ENCODE measurements at regions not wholly inside any gene's neighbourhood (a gene's known extent, or its start where the extent isn't known, plus 50 kb on each side); places are given as distances from the start of the nearest gene placed in this dataset.

- TF ChIP-seq, protein P1, sequence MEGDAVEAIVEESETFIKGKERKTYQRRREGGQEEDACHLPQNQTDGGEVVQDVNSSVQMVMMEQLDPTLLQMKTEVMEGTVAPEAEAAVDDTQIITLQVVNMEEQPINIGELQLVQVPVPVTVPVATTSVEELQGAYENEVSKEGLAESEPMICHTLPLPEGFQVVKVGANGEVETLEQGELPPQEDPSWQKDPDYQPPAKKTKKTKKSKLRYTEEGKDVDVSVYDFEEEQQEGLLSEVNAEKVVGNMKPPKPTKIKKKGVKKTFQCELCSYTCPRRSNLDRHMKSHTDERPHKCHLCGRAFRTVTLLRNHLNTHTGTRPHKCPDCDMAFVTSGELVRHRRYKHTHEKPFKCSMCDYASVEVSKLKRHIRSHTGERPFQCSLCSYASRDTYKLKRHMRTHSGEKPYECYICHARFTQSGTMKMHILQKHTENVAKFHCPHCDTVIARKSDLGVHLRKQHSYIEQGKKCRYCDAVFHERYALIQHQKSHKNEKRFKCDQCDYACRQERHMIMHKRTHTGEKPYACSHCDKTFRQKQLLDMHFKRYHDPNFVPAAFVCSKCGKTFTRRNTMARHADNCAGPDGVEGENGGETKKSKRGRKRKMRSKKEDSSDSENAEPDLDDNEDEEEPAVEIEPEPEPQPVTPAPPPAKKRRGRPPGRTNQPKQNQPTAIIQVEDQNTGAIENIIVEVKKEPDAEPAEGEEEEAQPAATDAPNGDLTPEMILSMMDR (conservative IDR thresholded peaks at IDR 0.05; ENCODE audit: low read depth in 2 of 2), result no peak
- no peak for TF ChIP-seq EZH2 (IDR thresholded peaks at IDR 0.05; ENCODE audit: low read depth, unreplicated experiment)
- TF ChIP-seq CREB1 (CRISPR knock-in tag; IDR thresholded peaks at IDR 0.05; ENCODE audit: low read depth), result no peak
- no peak for TF ChIP-seq POLR2AphosphoS5 (IDR thresholded peaks at IDR 0.05; ENCODE audit: low read depth)
Measured at GRCh38 chr20:39390186-39390585, 428.0 kb downstream of the DHX35 start (continued).

GRCh38 chr20:39381595-39381994 lies 419.5 kb downstream of the DHX35 start:
- Histone ChIP-seq H3K9me2 (ENCODE audit: insufficient read depth) (no peaks in the 10 kb centered on the region), H3K36me3 (ENCODE audit: insufficient read depth) (no peaks in the 10 kb centered on the region), H3K79me2 (replicated peaks; ENCODE audit: insufficient read depth) (no peaks in the 10 kb centered on the region), H3K4me3 (no peak overlapping the region), H3K4me2 (no peak overlapping the region), H3F3A (replicated peaks; ENCODE audit: low read depth) (no peaks in the 10 kb centered on the region), H3K27ac (ENCODE audit: low read depth) (no peak overlapping the region), H2AFZ (no peak overlapping the region), H3K4me1 (ENCODE audit: insufficient read depth) (no peaks in the 10 kb centered on the region), H4K20me1 (replicated peaks; ENCODE audit: insufficient read depth) (no peaks in the 10 kb centered on the region), H3K27me3 (ENCODE audit: insufficient read depth) (no peaks in the 10 kb centered on the region)
- Mint-ChIP-seq H3K36me3 (ENCODE audit: low read depth) (no peaks in the 10 kb centered on the region), H3K9me3 (no peaks in the 10 kb centered on the region), H3K27ac (no peak overlapping the region), H3K4me1 (peaks cover 7% of the 10 kb centered on the region; the same call in 2 of the 3 replicates), H3K27me3 (ENCODE audit: insufficient read depth, low read depth, poor library complexity) (peaks cover 4% of the 10 kb centered on the region), H3K4me3 (no peak overlapping the region)
- DNase-seq (ENCODE audit: low spot score), result peak; percentile 7
- peak; percentile 39; the same call in 2 of the 3 replicates for ATAC-seq
- TF ChIP-seq EZH2 (IDR thresholded peaks at IDR 0.05; ENCODE audit: low read depth, unreplicated experiment) (no peak), POLR2AphosphoS5 (IDR thresholded peaks at IDR 0.05; ENCODE audit: low read depth) (no peak)
- TF ChIP-seq, protein P2, sequence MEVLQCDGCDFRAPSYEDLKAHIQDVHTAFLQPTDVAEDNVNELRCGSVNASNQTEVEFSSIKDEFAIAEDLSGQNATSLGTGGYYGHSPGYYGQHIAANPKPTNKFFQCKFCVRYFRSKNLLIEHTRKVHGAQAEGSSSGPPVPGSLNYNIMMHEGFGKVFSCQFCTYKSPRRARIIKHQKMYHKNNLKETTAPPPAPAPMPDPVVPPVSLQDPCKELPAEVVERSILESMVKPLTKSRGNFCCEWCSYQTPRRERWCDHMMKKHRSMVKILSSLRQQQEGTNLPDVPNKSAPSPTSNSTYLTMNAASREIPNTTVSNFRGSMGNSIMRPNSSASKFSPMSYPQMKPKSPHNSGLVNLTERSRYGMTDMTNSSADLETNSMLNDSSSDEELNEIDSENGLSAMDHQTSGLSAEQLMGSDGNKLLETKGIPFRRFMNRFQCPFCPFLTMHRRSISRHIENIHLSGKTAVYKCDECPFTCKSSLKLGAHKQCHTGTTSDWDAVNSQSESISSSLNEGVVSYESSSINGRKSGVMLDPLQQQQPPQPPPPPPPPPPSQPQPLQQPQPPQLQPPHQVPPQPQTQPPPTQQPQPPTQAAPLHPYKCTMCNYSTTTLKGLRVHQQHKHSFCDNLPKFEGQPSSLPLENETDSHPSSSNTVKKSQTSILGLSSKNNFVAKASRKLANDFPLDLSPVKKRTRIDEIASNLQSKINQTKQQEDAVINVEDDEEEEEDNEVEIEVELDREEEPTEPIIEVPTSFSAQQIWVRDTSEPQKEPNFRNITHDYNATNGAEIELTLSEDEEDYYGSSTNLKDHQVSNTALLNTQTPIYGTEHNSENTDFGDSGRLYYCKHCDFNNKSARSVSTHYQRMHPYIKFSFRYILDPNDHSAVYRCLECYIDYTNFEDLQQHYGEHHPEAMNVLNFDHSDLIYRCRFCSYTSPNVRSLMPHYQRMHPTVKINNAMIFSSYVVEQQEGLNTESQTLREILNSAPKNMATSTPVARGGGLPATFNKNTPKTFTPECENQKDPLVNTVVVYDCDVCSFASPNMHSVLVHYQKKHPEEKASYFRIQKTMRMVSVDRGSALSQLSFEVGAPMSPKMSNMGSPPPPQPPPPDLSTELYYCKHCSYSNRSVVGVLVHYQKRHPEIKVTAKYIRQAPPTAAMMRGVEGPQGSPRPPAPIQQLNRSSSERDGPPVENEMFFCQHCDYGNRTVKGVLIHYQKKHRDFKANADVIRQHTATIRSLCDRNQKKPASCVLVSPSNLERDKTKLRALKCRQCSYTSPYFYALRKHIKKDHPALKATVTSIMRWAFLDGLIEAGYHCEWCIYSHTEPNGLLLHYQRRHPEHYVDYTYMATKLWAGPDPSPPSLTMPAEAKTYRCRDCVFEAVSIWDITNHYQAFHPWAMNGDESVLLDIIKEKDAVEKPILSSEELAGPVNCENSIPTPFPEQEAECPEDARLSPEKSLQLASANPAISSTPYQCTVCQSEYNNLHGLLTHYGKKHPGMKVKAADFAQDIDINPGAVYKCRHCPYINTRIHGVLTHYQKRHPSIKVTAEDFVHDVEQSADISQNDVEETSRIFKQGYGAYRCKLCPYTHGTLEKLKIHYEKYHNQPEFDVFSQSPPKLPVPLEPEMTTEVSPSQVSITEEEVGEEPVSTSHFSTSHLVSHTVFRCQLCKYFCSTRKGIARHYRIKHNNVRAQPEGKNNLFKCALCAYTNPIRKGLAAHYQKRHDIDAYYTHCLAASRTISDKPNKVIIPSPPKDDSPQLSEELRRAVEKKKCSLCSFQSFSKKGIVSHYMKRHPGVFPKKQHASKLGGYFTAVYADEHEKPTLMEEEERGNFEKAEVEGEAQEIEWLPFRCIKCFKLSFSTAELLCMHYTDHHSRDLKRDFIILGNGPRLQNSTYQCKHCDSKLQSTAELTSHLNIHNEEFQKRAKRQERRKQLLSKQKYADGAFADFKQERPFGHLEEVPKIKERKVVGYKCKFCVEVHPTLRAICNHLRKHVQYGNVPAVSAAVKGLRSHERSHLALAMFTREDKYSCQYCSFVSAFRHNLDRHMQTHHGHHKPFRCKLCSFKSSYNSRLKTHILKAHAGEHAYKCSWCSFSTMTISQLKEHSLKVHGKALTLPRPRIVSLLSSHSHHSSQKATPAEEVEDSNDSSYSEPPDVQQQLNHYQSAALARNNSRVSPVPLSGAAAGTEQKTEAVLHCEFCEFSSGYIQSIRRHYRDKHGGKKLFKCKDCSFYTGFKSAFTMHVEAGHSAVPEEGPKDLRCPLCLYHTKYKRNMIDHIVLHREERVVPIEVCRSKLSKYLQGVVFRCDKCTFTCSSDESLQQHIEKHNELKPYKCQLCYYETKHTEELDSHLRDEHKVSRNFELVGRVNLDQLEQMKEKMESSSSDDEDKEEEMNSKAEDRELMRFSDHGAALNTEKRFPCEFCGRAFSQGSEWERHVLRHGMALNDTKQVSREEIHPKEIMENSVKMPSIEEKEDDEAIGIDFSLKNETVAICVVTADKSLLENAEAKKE (CRISPR knock-in tag; IDR thresholded peaks at IDR 0.05), result no peak
- TF ChIP-seq, protein P3, sequence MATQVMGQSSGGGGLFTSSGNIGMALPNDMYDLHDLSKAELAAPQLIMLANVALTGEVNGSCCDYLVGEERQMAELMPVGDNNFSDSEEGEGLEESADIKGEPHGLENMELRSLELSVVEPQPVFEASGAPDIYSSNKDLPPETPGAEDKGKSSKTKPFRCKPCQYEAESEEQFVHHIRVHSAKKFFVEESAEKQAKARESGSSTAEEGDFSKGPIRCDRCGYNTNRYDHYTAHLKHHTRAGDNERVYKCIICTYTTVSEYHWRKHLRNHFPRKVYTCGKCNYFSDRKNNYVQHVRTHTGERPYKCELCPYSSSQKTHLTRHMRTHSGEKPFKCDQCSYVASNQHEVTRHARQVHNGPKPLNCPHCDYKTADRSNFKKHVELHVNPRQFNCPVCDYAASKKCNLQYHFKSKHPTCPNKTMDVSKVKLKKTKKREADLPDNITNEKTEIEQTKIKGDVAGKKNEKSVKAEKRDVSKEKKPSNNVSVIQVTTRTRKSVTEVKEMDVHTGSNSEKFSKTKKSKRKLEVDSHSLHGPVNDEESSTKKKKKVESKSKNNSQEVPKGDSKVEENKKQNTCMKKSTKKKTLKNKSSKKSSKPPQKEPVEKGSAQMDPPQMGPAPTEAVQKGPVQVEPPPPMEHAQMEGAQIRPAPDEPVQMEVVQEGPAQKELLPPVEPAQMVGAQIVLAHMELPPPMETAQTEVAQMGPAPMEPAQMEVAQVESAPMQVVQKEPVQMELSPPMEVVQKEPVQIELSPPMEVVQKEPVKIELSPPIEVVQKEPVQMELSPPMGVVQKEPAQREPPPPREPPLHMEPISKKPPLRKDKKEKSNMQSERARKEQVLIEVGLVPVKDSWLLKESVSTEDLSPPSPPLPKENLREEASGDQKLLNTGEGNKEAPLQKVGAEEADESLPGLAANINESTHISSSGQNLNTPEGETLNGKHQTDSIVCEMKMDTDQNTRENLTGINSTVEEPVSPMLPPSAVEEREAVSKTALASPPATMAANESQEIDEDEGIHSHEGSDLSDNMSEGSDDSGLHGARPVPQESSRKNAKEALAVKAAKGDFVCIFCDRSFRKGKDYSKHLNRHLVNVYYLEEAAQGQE (IDR thresholded peaks at IDR 0.05; ENCODE audit: unreplicated experiment), result no peak
